ENCODE measurements at regions not wholly inside any gene's neighbourhood (a gene's known extent, or its start where the extent isn't known, plus 50 kb on each side); places are given as distances from the start of the nearest gene placed in this dataset.
"Not testable (repeated sequence)": the region's sequence is repeated elsewhere in the genome, so short reads cannot be mapped to it uniquely, and the experiment has no call there.

DNA sequence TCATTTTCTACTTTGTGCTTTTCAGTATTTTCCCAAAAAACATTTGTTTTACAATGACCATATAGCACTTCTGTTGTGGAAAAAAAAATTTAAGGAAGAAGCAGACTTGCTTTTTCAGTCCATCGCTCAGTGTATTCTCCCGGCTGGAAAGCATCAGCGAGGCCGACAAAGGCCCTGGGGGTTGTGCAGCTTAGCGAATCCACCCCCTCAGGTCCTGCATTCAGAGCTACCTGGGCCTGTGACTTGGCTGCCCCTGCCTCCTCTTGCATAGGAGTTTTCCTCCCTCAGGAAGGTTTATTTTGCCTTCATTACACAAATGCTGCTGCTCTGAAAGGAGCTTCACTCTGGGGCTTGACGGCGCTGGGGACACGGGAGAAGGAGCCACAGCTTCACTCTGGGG lies 244.4 kb upstream of the MGAT5 start:
- Histone ChIP-seq H3K4me3 (ENCODE audit: insufficient read depth, low read depth, low read length) (no peak overlapping the region), H3K4me2 (ENCODE audit: low read depth, low read length) (no peak overlapping the region), H3K79me1 (ENCODE audit: low read depth in 1 of 2, low read length in 2 of 2) (no peaks in the 10 kb centered on the region), H3K4ac (ENCODE audit: low read depth, low read length) (peak overlapping the region; percentile 36; the same call in 1 of the 2 replicates), H3K56ac (ENCODE audit: extremely low read depth, insufficient read depth, low read length) (no peak overlapping the region), H2AK9ac (replicated peaks; ENCODE audit: low read depth, low read length, poor library complexity) (no peak overlapping the region), H4K20me1 (ENCODE audit: insufficient read depth, low read length) (no peaks in the 10 kb centered on the region), H3K27ac (ENCODE audit: insufficient read depth, low read length) (no peak overlapping the region; the same call in 1 of the 2 replicates), H3K27me3 (ENCODE audit: control insufficient read depth, insufficient read depth, low read length) (no peaks in the 10 kb centered on the region), H3K9me1 (ENCODE audit: insufficient read depth, low read length) (no peaks in the 10 kb centered on the region), H2BK15ac (ENCODE audit: low read depth, low read length) (no peak overlapping the region), H3K9me3 (ENCODE audit: control insufficient read depth, insufficient read depth, low read length) (no peaks in the 10 kb centered on the region), H3K14ac (replicated peaks; ENCODE audit: low read depth, low read length) (no peak overlapping the region), H3K9ac (ENCODE audit: low read depth, low read length) (no peak overlapping the region), H2BK5ac (ENCODE audit: low read depth, low read length, poor library complexity, severe bottlenecking) (peak overlapping the region; percentile 10), H3K23ac (ENCODE audit: low read depth, low read length) (no peak overlapping the region), H4K91ac (ENCODE audit: insufficient read depth, low read depth, low read length) (peak overlapping the region; percentile 24), H2AK5ac (ENCODE audit: low read depth, low read length) (no peak overlapping the region), H4K8ac (ENCODE audit: low read depth in 2 of 2, low read length in 2 of 2) (no peak overlapping the region; a peak in 2 of 4 replicates), H2BK120ac (ENCODE audit: low read depth, low read length) (peak overlapping the region; percentile 74), H3K18ac (ENCODE audit: low read depth, low read length) (peak overlapping the region; percentile 60; the same call in 1 of the 2 replicates), H4K5ac (ENCODE audit: low read depth, low read length) (peak overlapping the region; percentile 79), H2BK20ac (ENCODE audit: low read depth, low read length) (peak overlapping the region; percentile 57; the same call in 1 of the 2 replicates), H3K4me1 (ENCODE audit: control insufficient read depth, insufficient read depth, low read length) (peaks cover 20% of the 10 kb centered on the region), H2AFZ (replicated peaks; ENCODE audit: low read length, poor library complexity) (no peak overlapping the region), H3K36me3 (ENCODE audit: control insufficient read depth, insufficient read depth, low read length) (no peaks in the 10 kb centered on the region)
- no peak for DNase-seq
- dilution Hi-C loops (cut with HindIII; ENCODE audit: low sequenced_read_pairs, unreplicated experiment): no loop called here
- ChIA-PET POLR2A (ENCODE audit: unreplicated experiment) (no interaction called here), CTCF (no interaction called here)
- TF ChIP-seq, protein P1, sequence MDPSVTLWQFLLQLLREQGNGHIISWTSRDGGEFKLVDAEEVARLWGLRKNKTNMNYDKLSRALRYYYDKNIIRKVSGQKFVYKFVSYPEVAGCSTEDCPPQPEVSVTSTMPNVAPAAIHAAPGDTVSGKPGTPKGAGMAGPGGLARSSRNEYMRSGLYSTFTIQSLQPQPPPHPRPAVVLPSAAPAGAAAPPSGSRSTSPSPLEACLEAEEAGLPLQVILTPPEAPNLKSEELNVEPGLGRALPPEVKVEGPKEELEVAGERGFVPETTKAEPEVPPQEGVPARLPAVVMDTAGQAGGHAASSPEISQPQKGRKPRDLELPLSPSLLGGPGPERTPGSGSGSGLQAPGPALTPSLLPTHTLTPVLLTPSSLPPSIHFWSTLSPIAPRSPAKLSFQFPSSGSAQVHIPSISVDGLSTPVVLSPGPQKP (IDR thresholded peaks at IDR 0.05; ENCODE audit: borderline replicate concordance, low read depth, low read length): no peak
- TF ChIP-seq RCOR1 (IDR thresholded peaks at IDR 0.05; ENCODE audit: insufficient replicate concordance, low read length) (no peak), MXI1 (IDR thresholded peaks at IDR 0.05; ENCODE audit: borderline replicate concordance, low read depth, low read length) (no peak)
- WGBS, 2 experiments (ENCODE audit: extremely low coverage in 2 of 2, insufficient read length in 1 of 2): no CpG with 5 or more reads among the region's 8 CpGs
- intact Hi-C loops (cut with micrococcal nuclease): no loop called here
- in situ Hi-C loops (cut with MboI; ENCODE audit: low sequenced_read_pairs): no loop called here
- ATAC-seq (ENCODE audit: low read depth): no peak
- no TSS peak for BruUV-seq (replicated peaks)

DNA sequence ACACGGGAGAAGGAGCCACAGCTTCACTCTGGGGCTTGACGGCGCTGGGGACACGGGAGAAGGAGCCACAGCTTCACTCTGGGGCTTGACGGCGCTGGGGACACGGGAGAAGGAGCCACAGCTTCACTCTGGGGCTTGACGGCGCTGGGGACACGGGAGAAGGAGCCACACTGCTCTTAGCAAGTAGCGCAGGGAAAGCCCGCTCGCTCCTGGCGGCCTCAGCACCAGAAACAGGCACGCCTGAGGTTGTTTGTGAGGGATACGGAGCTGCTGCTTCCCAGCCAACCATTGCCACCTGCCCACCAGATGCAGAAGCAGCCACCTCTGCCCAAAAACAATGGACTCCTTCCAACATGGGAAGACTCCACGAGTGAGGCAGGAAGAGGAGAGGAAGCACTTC lies 244.0 kb upstream of the MGAT5 start:
- H3K9me3 ChIP-seq (ENCODE audit: control insufficient read depth, insufficient read depth, low read length); H2AFZ ChIP-seq (replicated peaks; ENCODE audit: low read length, poor library complexity); H3K79me1 ChIP-seq (ENCODE audit: low read depth in 1 of 2, low read length in 2 of 2); dilution Hi-C loops (cut with HindIII; ENCODE audit: low sequenced_read_pairs, unreplicated experiment); H3K4me3 ChIP-seq (ENCODE audit: insufficient read depth, low read depth, low read length); H3K56ac ChIP-seq (ENCODE audit: extremely low read depth, insufficient read depth, low read length); H4K20me1 ChIP-seq (ENCODE audit: insufficient read depth, low read length); BruUV-seq (replicated peaks); H3K9ac ChIP-seq (ENCODE audit: low read depth, low read length); H3K27me3 ChIP-seq (ENCODE audit: control insufficient read depth, insufficient read depth, low read length); CTCF ChIA-PET; in situ Hi-C loops (cut with MboI; ENCODE audit: low sequenced_read_pairs); H3K4me2 ChIP-seq (ENCODE audit: low read depth, low read length); ATAC-seq (ENCODE audit: low read depth); H2AK9ac ChIP-seq (replicated peaks; ENCODE audit: low read depth, low read length, poor library complexity); H3K23ac ChIP-seq (ENCODE audit: low read depth, low read length); H3K36me3 ChIP-seq (ENCODE audit: control insufficient read depth, insufficient read depth, low read length); H3K9me1 ChIP-seq (ENCODE audit: insufficient read depth, low read length); POLR2A ChIA-PET (ENCODE audit: unreplicated experiment); DNase-seq: not testable (repeated sequence)
- Histone ChIP-seq H2BK5ac (ENCODE audit: low read depth, low read length, poor library complexity, severe bottlenecking) (peak overlapping the region; percentile 5), H2BK15ac (ENCODE audit: low read depth, low read length) (peak overlapping the region; percentile 92; the same call in 1 of the 3 replicates), H3K27ac (ENCODE audit: insufficient read depth, low read length) (peak overlapping the region; percentile 30; the same call in 1 of the 2 replicates), H3K4ac (ENCODE audit: low read depth, low read length) (peak overlapping the region; percentile 55; the same call in 1 of the 2 replicates), H3K4me1 (ENCODE audit: control insufficient read depth, insufficient read depth, low read length) (peaks cover 20% of the 10 kb centered on the region), H4K91ac (ENCODE audit: insufficient read depth, low read depth, low read length) (peak overlapping the region; percentile 88), H3K14ac (replicated peaks; ENCODE audit: low read depth, low read length) (0 out of 2 replicates have a peak overlapping the region, but pooled peaks have one; percentile 5), H4K5ac (ENCODE audit: low read depth, low read length) (peak overlapping the region; percentile 83), H4K8ac (ENCODE audit: low read depth in 2 of 2, low read length in 2 of 2) (peak overlapping the region; percentile 37 to 68; a peak in 3 of 4 replicates), H2AK5ac (ENCODE audit: low read depth, low read length) (peak overlapping the region; percentile 29; the same call in 1 of the 2 replicates), H3K18ac (ENCODE audit: low read depth, low read length) (peak overlapping the region; percentile 97), H2BK20ac (ENCODE audit: low read depth, low read length) (peak overlapping the region; percentile 50), H2BK120ac (ENCODE audit: low read depth, low read length) (peak overlapping the region; percentile 86)
- no CpG with 5 or more reads among the region's 17 CpGs for WGBS, 2 experiments (ENCODE audit: extremely low coverage in 2 of 2, insufficient read length in 1 of 2)
- intact Hi-C loops (cut with micrococcal nuclease): loop anchor here (5.0 kb wide), 1 partner anchor 68 kb away; no protein-coding TSS in a partner anchor
